ENCODE measurements at regions not wholly inside any gene's neighbourhood (a gene's known extent, or its start where the extent isn't known, plus 50 kb on each side); places are given as distances from the start of the nearest gene placed in this dataset.
A peak's percentile ranks its signal among the peaks of the same experiment; 100 is the strongest.

GRCh38 chr9:3161912-3162311 is 318.0 kb upstream of the PUM3 start:
- POLR2A ChIA-PET (ENCODE audit: partially characterized antibody), result no interaction called here
- no peaks in the 10 kb centered on the region for H3K36me3 ChIP-seq (ENCODE audit: control insufficient read depth in 2 of 4, insufficient read depth in 4 of 4, low read length in 3 of 4)
- no peak overlapping the region for H3K9ac ChIP-seq (replicated peaks in 1 of 4; ENCODE audit: extremely low read depth in 1 of 4, low read depth in 3 of 4, low read length in 3 of 4)
- H3K18ac ChIP-seq (ENCODE audit: extremely low read depth, low read length), result no peak overlapping the region
- no peaks in the 10 kb centered on the region for H3K79me1 ChIP-seq (ENCODE audit: low read depth, low read length)
- CTCF ChIA-PET (ENCODE audit: partially characterized antibody), result no interaction called here
- H2BK120ac ChIP-seq (replicated peaks; ENCODE audit: low read depth, low read length), result no peak overlapping the region
- H4K5ac ChIP-seq (ENCODE audit: insufficient read length, low read depth, low read length), result no peak overlapping the region
- no peak overlapping the region for H3K4me3 ChIP-seq (ENCODE audit: extremely low read depth in 1 of 4, insufficient read depth in 2 of 4, low read depth in 3 of 4, low read length in 4 of 4)
- peak; percentile 96 for TF ChIP-seq SRF (IDR thresholded peaks at IDR 0.05; ENCODE audit: low read depth, low read length)
- no peak for TF ChIP-seq CREB1 (IDR thresholded peaks at IDR 0.05)
- no peak overlapping the region for H3K14ac ChIP-seq (ENCODE audit: insufficient read length)
- DNase-seq (ENCODE audit: low read depth in 1 of 2, low spot score in 2 of 2) (no peak), FAIRE-seq (no peak)
- no peak overlapping the region for H4K91ac ChIP-seq (replicated peaks; ENCODE audit: insufficient read length, low read length)
- H3K4me2 ChIP-seq (ENCODE audit: insufficient read depth in 1 of 2, low read depth in 2 of 2, low read length in 2 of 2), result no peak overlapping the region
- no peak overlapping the region for H3K23ac ChIP-seq (ENCODE audit: insufficient read length)
- H3K79me2 ChIP-seq (ENCODE audit: control insufficient read depth in 1 of 2, insufficient read depth in 2 of 2, low read length in 2 of 2), result no peaks in the 10 kb centered on the region
- H2AFZ ChIP-seq (ENCODE audit: low read length), result no peak overlapping the region
- H3K4ac ChIP-seq (replicated peaks; ENCODE audit: insufficient read length, low read depth, low read length), result no peak overlapping the region
- H3K4me1 ChIP-seq (replicated peaks in 1 of 4; ENCODE audit: control insufficient read depth in 3 of 4, insufficient read depth in 4 of 4, low read length in 3 of 4), result no peaks in the 10 kb centered on the region
- no peak overlapping the region for H2BK5ac ChIP-seq (ENCODE audit: low read depth, low read length)
- H4K20me1 ChIP-seq (replicated peaks in 1 of 2; ENCODE audit: control insufficient read depth in 1 of 2, insufficient read depth in 2 of 2, low read length in 2 of 2), result no peaks in the 10 kb centered on the region
- H3K27me3 ChIP-seq (replicated peaks in 1 of 4; ENCODE audit: control insufficient read depth in 3 of 4, extremely low read depth in 1 of 4, insufficient read depth in 3 of 4, low read length in 3 of 4), result no peaks in the 10 kb centered on the region
- no peak overlapping the region for H2BK20ac ChIP-seq (ENCODE audit: low read length)
- no peak overlapping the region for H4K8ac ChIP-seq (ENCODE audit: extremely low read depth, insufficient read depth, low read length)
- no peak overlapping the region for H2BK15ac ChIP-seq (ENCODE audit: low read length)
- H2BK12ac ChIP-seq (ENCODE audit: low read depth, low read length), result no peak overlapping the region
- no peak overlapping the region for H3K56ac ChIP-seq (replicated peaks; ENCODE audit: insufficient read length, low read depth, low read length)
- no peaks in the 10 kb centered on the region for H3K23me2 ChIP-seq (ENCODE audit: low read depth, low read length)
- H3K27ac ChIP-seq (ENCODE audit: low read depth, low read length), result no peak overlapping the region
- peaks cover 2 to 3% of the 10 kb centered on the region in 2 experiments; a peak in 2 of 4 replicates for H3K9me3 ChIP-seq (ENCODE audit: insufficient read depth in 2 of 2, low read depth in 1 of 2, low read length in 1 of 2)
- H2AK5ac ChIP-seq (ENCODE audit: low read depth, low read length), result no peak overlapping the region
- 88% methylated on average over 1 of the region's 1 CpG; no CpG with 5 or more reads in 1 of the 2 experiments for WGBS, 2 experiments (ENCODE audit: extremely low coverage in 1 of 2, insufficient coverage in 1 of 2, insufficient read length in 1 of 2, insufficient replicate concordance in 2 of 2, low coverage in 1 of 2, low lambda C conversion rate in 2 of 2, missing lambda C conversion rate in 1 of 2)
